Stimulated activated CD8-positive, alpha-beta memory T cell treated with anti-CD3 and anti-CD28 coated beads, Interleukin-12 subunit alpha, Interleukin-12 subunit beta, amount 100 ng/mL, for 24 hours (primary cell): ENCODE measurements at regions not wholly inside any gene's neighbourhood (a gene's known extent, or its start where the extent isn't known, plus 50 kb on each side); places are given as distances from the start of the nearest gene placed in this dataset.

Experiments used
- DNase-seq: peaks from one replicate; pipeline ENCODE4 v3.0.0-alpha.2; 2020; ENCODE audit errors: extremely low read depth

GRCh38 chr6:6918216-6918983, 189.4 kb upstream of the RREB1 start:
- peak; percentile 42 for DNase-seq

- DNase-seq: no peak
Observed at GRCh38 chr6:6919173-6919572, 188.6 kb upstream of the RREB1 start.

- DNase-seq: no peak
Observed at GRCh38 chr6:6920114-6920986, 187.4 kb upstream of the RREB1 start.

- DNase-seq: no peak
Observed at GRCh38 chr6:6920987-6921313, 186.8 kb upstream of the RREB1 start.

GRCh38 chr6:6922166-6922565, 185.6 kb upstream of the RREB1 start:
- no peak for DNase-seq

- no peak for DNase-seq
Observed at GRCh38 chr6:6923605-6924004, 184.2 kb upstream of the RREB1 start.

- DNase-seq: no peak
Observed at GRCh38 chr6:6924708-6925107, 183.1 kb upstream of the RREB1 start.

- no peak for DNase-seq
Observed at GRCh38 chr6:6925391-6926164, 182.2 kb upstream of the RREB1 start.

- no peak for DNase-seq
Observed at GRCh38 chr6:6926856-6927255, 180.9 kb upstream of the RREB1 start.

- no peak for DNase-seq
Observed at GRCh38 chr6:6927521-6928361, 180.0 kb upstream of the RREB1 start.

GRCh38 chr6:6930223-6930880, 177.4 kb upstream of the RREB1 start:
- DNase-seq: no peak

- no peak for DNase-seq
Observed at GRCh38 chr6:6931071-6932025, 176.4 kb upstream of the RREB1 start.

- DNase-seq: no peak
Observed at GRCh38 chr6:6932341-6932740, 175.4 kb upstream of the RREB1 start.

- DNase-seq: no peak
Observed at GRCh38 chr6:6932968-6933367, 174.8 kb upstream of the RREB1 start.

- DNase-seq: no peak
Observed at GRCh38 chr6:6940031-6941025, 167.4 kb upstream of the RREB1 start.

GRCh38 chr6:6941201-6941600, 166.6 kb upstream of the RREB1 start:
- DNase-seq: no peak

GRCh38 chr6:6942091-6942490, 165.7 kb upstream of the RREB1 start:
- no peak for DNase-seq

GRCh38 chr6:6942831-6943230, 164.9 kb upstream of the RREB1 start:
- no peak for DNase-seq

GRCh38 chr6:6943421-6943820, 164.3 kb upstream of the RREB1 start:
- DNase-seq: no peak
